A549 (cell line): ENCODE measurements at regions not wholly inside any gene's neighbourhood (a gene's known extent, or its start where the extent isn't known, plus 50 kb on each side); places are given as distances from the start of the nearest gene placed in this dataset.

Source experiments
- CBX8 ChIP-seq: fragments of 200-600 bp; sonication (generic); IDR thresholded peaks from 2 replicates; pipeline ENCODE4 v1.6.1; 2016
- CEBPB ChIP-seq, 2 experiments: fragments of >200 bp in 1 of 2; sonication (Bioruptor Twin) in 1 of 2; formaldehyde crosslinking in 1 of 2; IDR thresholded peaks; 2 replicates each; pipeline ENCODE4 v1.6.1; 2012 to 2016
- EP300 ChIP-seq, 2 experiments: fragments of >200 bp; sonication (Bioruptor Twin); formaldehyde crosslinking; IDR thresholded peaks; 2 replicates in 1 of 2; 3 replicates in 1 of 2; pipeline ENCODE4 v1.6.1; 2016 to 2017
- KDM1A ChIP-seq: fragments of 200-600 bp; sonication (generic); IDR thresholded peaks from 2 replicates; pipeline ENCODE4 v1.6.1; 2016; ENCODE audit warnings: low read depth, mild to moderate bottlenecking
- MYC ChIP-seq: IDR thresholded peaks from 2 replicates; pipeline ENCODE4 v1.6.1; 2012; ENCODE audit warnings: mild to moderate bottlenecking, inconsistent platforms, low read length, improper control_type of control experiment, borderline replicate concordance
- POLR2A ChIP-seq: IDR thresholded peaks from 2 replicates; pipeline ENCODE4 v1.6.1; 2012; ENCODE audit warnings: mild to moderate bottlenecking, low read length
- POLR2AphosphoS2 ChIP-seq: conservative IDR thresholded peaks from 2 replicates; pipeline ENCODE4 v1.6.1; 2012; ENCODE audit warnings: low read length, improper control_type of control experiment, inconsistent platforms
- RAD21 ChIP-seq, 2 experiments: fragments of >200 bp in 1 of 2; sonication (Bioruptor Twin) in 1 of 2; formaldehyde crosslinking in 1 of 2; IDR thresholded peaks in 1 of 2; conservative IDR thresholded peaks in 1 of 2; 2 replicates in 1 of 2; 3 replicates in 1 of 2; pipeline ENCODE4 v1.6.1; 2012 to 2018; ENCODE audit warnings: inconsistent platforms in 1 of 2
- RFX5 ChIP-seq: fragments of 450-650 bp; IDR thresholded peaks from 2 replicates; pipeline ENCODE4 v1.7.1; 2014; ENCODE audit warnings: antibody characterized with exemption, mild to moderate bottlenecking, moderate library complexity
- SREBF2 ChIP-seq: fragments of 450-650 bp; IDR thresholded peaks from 2 replicates; pipeline ENCODE4 v1.6.1; 2014; ENCODE audit warnings: mild to moderate bottlenecking, moderate library complexity
- TF ChIP-seq, protein P1 (sequence below): fragments of 450-650 bp; IDR thresholded peaks from 2 replicates; pipeline ENCODE4 v1.6.1; 2014; ENCODE audit warnings: antibody characterized with exemption
- TF ChIP-seq, protein P2 (sequence below): fragments of >200 bp; sonication (Bioruptor Twin); formaldehyde crosslinking; IDR thresholded peaks from 3 replicates; pipeline ENCODE4 v1.5.1; 2016
- TF ChIP-seq, protein P3 (sequence below): fragments of 200-600 bp; sonication (generic); IDR thresholded peaks from 2 replicates; pipeline ENCODE4 v1.6.1; 2016; ENCODE audit warnings: antibody characterized with exemption, mild to moderate bottlenecking, moderate library complexity
- TF ChIP-seq, protein P4 (sequence below): fragments of >200 bp; sonication (Bioruptor Twin); formaldehyde crosslinking; IDR thresholded peaks from 3 replicates; pipeline ENCODE4 v1.6.1; 2016

GRCh38 chr1:201763455-201764140 lies 65.4 kb upstream of the IPO9 start:
- TF ChIP-seq, protein P1, sequence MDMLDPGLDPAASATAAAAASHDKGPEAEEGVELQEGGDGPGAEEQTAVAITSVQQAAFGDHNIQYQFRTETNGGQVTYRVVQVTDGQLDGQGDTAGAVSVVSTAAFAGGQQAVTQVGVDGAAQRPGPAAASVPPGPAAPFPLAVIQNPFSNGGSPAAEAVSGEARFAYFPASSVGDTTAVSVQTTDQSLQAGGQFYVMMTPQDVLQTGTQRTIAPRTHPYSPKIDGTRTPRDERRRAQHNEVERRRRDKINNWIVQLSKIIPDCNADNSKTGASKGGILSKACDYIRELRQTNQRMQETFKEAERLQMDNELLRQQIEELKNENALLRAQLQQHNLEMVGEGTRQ, result no peak
- TF ChIP-seq, protein P2, sequence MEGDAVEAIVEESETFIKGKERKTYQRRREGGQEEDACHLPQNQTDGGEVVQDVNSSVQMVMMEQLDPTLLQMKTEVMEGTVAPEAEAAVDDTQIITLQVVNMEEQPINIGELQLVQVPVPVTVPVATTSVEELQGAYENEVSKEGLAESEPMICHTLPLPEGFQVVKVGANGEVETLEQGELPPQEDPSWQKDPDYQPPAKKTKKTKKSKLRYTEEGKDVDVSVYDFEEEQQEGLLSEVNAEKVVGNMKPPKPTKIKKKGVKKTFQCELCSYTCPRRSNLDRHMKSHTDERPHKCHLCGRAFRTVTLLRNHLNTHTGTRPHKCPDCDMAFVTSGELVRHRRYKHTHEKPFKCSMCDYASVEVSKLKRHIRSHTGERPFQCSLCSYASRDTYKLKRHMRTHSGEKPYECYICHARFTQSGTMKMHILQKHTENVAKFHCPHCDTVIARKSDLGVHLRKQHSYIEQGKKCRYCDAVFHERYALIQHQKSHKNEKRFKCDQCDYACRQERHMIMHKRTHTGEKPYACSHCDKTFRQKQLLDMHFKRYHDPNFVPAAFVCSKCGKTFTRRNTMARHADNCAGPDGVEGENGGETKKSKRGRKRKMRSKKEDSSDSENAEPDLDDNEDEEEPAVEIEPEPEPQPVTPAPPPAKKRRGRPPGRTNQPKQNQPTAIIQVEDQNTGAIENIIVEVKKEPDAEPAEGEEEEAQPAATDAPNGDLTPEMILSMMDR, result no peak
- TF ChIP-seq POLR2AphosphoS2 (no peak), CEBPB (IDR thresholded peaks at IDR 0.05) (no peak), RFX5 (no peak), POLR2A (no peak), RAD21 (conservative IDR thresholded peaks at IDR 0.05 in 1 of 2, IDR thresholded peaks at IDR 0.05 in 1 of 2) (no peak), SREBF2 (no peak), MYC (no peak), KDM1A (no peak), EP300 (IDR thresholded peaks at IDR 0.05) (no peak), CBX8 (no peak)
- TF ChIP-seq, protein P3, sequence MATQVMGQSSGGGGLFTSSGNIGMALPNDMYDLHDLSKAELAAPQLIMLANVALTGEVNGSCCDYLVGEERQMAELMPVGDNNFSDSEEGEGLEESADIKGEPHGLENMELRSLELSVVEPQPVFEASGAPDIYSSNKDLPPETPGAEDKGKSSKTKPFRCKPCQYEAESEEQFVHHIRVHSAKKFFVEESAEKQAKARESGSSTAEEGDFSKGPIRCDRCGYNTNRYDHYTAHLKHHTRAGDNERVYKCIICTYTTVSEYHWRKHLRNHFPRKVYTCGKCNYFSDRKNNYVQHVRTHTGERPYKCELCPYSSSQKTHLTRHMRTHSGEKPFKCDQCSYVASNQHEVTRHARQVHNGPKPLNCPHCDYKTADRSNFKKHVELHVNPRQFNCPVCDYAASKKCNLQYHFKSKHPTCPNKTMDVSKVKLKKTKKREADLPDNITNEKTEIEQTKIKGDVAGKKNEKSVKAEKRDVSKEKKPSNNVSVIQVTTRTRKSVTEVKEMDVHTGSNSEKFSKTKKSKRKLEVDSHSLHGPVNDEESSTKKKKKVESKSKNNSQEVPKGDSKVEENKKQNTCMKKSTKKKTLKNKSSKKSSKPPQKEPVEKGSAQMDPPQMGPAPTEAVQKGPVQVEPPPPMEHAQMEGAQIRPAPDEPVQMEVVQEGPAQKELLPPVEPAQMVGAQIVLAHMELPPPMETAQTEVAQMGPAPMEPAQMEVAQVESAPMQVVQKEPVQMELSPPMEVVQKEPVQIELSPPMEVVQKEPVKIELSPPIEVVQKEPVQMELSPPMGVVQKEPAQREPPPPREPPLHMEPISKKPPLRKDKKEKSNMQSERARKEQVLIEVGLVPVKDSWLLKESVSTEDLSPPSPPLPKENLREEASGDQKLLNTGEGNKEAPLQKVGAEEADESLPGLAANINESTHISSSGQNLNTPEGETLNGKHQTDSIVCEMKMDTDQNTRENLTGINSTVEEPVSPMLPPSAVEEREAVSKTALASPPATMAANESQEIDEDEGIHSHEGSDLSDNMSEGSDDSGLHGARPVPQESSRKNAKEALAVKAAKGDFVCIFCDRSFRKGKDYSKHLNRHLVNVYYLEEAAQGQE, result no peak
- TF ChIP-seq, protein P4, sequence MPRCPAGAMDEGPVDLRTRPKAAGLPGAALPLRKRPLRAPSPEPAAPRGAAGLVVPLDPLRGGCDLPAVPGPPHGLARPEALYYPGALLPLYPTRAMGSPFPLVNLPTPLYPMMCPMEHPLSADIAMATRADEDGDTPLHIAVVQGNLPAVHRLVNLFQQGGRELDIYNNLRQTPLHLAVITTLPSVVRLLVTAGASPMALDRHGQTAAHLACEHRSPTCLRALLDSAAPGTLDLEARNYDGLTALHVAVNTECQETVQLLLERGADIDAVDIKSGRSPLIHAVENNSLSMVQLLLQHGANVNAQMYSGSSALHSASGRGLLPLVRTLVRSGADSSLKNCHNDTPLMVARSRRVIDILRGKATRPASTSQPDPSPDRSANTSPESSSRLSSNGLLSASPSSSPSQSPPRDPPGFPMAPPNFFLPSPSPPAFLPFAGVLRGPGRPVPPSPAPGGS, result no peak
